Activated CD4-positive, alpha-beta T cell treated with anti-CD3 and anti-CD28 coated beads, Interleukin-2, amount 50 U/mL, for 24 hours (primary cell): ENCODE measurements at regions not wholly inside any gene's neighbourhood (a gene's known extent, or its start where the extent isn't known, plus 50 kb on each side); places are given as distances from the start of the nearest gene placed in this dataset.

Experiments used
- DNase-seq, 2 donors: peaks; one replicate each; pipeline ENCODE4 v3.0.0-alpha.2; 2020; ENCODE audit warnings: low read depth in 1 of 2, low spot score in 1 of 2

GRCh38 chr4:147354237-147354636 lies 126.7 kb upstream of the EDNRA start:
- no peak for DNase-seq

- DNase-seq = no peak
Observed at GRCh38 chr4:147355032-147355656, 125.8 kb upstream of the EDNRA start.

- DNase-seq = no peak
Observed at GRCh38 chr4:147355847-147356246, 125.0 kb upstream of the EDNRA start.

DNA sequence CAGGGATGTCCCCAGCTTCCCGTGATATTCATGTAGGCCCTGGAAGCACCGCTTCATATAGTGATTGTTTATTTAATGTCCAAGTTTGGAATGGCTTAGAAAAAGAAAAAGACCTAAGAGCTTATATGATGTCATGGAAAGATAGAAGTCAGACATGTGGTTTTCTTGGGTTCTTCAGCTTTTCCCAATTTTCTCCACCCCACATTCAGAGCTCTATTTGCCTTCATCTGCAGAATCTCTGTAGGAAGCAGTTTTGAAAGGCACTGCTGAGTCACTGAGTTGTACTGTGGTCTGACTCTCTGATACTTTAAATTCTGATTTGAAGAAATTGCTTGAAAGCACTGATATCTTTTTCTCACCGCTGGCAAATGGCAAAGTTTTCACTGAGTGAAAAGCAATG lies 120.6 kb upstream of the EDNRA start:
- no peak for DNase-seq

DNA sequence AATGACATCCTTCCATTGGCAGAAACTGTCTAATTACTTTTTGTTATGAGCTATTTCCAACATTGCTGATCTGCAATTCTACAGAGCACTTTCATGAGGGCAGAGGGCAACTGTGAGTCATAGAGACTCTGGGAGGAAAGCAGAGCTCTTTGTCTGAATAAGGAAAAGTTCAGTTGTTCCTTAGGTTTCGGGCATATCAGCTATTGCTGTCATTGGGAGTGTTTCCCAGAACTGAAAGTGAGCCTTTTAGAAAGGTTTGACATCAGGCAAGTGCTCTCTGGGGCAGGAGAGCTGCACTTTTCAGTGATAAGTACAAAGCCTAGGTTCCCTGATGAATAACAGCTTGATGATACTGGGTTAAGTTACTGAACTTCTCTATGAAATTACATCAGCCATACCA lies 119.2 kb upstream of the EDNRA start:
- DNase-seq = no peak

- no peak for DNase-seq
Observed at GRCh38 chr4:147362938-147363337, 118.0 kb upstream of the EDNRA start.

DNA sequence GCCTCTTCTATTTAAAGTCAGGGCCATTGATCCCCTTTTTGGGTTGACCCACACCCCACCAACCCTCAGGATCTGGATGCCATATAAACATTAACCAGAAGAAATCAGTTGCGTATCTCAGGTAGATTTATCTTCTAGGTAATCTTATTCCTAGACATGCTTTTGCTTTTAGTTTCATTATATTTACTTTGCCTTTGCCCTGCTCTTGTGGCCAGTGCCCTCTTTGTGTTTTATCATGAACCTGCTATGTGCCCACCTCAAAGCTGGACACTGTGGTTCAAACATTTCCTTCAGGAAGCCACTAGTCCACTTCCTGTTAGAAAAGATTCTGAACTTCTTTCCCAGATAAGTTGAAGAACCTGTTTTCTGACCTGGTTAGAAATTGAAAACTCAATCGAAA lies 117.4 kb upstream of the EDNRA start:
- DNase-seq = no peak

DNA sequence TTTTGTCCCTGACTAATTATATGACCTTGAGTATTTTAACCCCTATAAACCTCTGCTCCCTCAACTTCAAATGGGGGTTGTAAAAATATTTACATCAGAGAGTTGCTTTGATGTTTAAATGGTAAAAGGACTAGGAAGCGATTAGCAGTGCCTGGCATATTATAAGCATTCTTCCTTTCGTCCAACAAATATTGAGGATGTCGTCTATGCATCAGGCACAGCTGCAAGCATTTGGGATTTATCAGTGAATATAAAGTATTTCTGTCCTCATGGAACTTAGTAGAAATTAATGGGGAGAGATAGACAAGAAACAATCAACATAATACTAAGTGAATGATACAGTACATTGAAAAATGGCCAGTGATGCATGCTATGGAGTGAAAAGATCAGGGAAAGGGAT lies 115.5 kb upstream of the EDNRA start:
- DNase-seq = no peak

- no peak for DNase-seq
Observed at GRCh38 chr4:147366164-147366563, 114.7 kb upstream of the EDNRA start.

DNA sequence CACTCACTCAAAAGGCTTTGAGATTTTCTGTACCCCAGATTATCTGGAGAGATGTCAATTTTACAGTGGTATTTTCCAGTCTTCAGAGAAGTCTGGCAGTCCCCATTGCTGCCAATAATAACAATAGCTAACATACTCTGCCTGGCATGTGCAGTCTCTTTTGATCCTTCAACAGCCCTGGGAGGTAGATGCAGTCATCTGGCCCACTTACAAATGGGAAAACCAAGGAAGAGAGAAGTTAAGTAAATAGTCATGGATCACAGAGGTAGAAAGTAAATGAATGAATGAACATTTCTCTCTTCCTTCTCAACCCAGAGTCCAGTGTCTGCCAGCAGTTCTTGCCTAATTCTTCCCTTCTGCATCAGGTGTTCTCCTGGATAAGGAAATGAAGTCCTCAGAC lies 113.0 kb upstream of the EDNRA start:
- DNase-seq = no peak

GRCh38 chr4:147368948-147369347 lies 111.9 kb upstream of the EDNRA start:
- DNase-seq = no peak

GRCh38 chr4:147370473-147370872 lies 110.4 kb upstream of the EDNRA start:
- DNase-seq = no peak

- no peak for DNase-seq
Observed at GRCh38 chr4:147370881-147371280, 110.0 kb upstream of the EDNRA start.

- DNase-seq = no peak
Observed at GRCh38 chr4:147371661-147372060, 109.2 kb upstream of the EDNRA start.

DNA sequence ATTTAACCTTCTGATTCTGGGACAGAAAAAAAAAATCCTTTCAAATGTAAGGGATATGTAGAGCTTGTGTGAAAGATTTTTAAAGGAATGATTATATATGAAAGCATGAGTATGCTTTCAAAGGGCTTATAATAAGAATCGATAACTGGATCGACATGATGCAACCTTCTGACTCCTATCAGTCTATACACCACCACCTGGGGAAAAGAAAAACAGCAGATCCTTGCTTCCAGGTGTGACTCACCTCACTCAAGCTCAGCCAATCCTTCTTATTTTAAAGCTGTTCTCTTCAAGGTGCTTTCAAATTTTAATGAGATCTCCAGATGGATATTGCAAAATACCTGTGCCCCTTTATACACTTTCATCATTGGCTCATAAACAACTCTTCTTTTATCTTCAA lies 102.1 kb upstream of the EDNRA start:
- no peak for DNase-seq

DNA sequence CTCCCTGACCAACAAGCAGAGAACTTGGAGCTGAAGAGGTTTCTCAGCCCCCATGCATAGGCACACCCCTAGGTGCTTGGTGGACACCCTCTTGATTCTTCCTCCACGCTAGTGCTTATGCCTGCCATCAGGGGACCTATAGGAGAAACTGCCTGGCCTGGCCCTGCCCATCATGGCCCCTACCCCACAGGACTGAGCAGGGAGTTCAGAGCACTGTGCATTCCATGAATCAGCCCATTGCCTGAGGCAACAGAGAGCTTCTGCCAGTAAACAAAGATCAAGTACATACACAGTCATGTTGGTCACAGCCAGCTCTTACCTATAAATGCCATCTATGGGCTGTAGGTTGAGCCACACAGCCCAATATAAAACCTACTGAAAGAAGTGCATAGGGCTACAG lies 99.1 kb upstream of the EDNRA start:
- DNase-seq = no peak

GRCh38 chr4:147388018-147388417 lies 92.9 kb upstream of the EDNRA start:
- DNase-seq = no peak

DNA sequence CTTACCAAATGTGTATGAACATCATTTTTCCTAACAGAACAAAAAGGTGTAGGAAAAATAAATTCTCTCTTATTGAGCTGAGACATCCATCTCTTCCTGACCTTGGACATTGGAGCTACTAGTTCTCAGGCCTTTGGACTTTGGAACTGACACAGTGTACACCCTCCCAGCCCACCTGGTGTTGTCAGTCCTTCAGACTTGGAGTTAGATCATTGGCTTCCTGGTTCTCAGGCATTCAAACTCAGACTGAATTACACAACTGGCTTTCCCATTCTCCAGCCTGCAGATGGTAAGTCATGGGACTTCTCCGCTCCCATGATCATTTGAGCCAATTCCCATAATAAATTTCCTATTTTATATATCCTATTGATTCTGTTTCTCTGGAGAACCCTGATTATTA lies 84.8 kb upstream of the EDNRA start:
- DNase-seq = no peak

DNA sequence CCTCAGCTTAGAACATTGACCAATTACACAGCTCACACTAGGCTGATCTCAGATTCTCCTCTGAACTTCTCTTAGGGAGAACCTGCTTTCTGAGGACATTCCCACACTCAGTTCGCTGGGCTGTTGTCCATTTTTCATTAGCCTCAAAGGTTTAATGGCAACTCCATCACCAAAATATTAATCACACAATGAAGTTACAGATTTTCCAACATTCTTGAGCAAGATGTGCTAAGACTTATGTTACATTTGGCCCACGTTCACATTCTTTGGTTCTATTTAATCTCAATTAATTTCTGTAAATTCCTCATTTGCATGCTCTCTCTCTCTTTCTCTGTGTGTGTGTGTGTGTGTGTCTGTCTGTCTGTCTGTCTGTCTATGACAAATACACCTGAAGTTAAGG lies 82.3 kb upstream of the EDNRA start:
- no peak for DNase-seq

DNA sequence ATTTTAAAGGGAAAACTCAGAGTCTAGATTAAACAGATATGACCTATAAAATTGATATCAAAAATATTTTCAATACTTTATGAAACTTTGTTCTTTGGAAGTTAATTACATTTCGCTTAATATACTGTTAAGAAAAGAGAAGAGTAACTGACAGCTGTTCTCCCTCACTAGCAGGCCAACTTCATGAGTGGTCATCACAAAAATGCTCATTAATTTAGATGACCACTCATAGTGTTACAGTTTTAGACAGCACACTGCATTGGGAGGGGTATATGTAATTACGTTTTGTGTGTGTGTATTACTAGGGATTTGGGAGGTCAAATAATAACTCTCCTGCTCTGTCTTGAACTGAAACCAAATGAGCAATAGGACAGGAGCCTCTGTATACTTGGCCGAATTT lies 80.2 kb upstream of the EDNRA start:
- DNase-seq = no peak

GRCh38 chr4:147401221-147401620 lies 79.7 kb upstream of the EDNRA start:
- DNase-seq = no peak

GRCh38 chr4:147407261-147408045 lies 73.4 kb upstream of the EDNRA start:
- DNase-seq = no peak

DNA sequence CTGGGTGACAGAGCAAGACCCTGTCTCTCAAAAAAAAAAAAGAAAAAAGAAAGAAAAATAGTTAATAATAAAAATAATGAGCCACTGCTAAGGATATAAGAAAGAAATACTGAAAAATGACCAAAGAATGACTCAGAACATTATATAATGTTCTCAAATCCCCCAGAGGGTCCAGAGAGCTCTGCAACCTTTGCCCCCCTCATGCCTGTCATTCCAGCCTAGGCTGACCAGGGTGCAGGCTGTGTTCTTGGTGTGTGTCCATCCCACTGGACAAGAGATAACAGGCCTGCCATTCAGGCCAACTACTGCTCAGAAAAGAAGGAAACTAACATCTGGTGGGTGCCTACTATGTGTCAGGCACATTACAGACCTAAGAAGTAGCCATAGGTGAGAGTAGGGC lies 72.7 kb upstream of the EDNRA start:
- no peak for DNase-seq
